HUES6 (cell line): ENCODE measurements at regions not wholly inside any gene's neighbourhood (a gene's known extent, or its start where the extent isn't known, plus 50 kb on each side); places are given as distances from the start of the nearest gene placed in this dataset.
"Not testable (repeated sequence)": the region's sequence is repeated elsewhere in the genome, so short reads cannot be mapped to it uniquely, and the experiment has no call there.

Experiments used
- H3K27ac ChIP-seq: 2 replicates; pipeline ENCODE4 v1.7.0; 2013; ENCODE audit warnings: low read depth, mild to moderate bottlenecking, low read length, inconsistent platforms
- H3K27me3 ChIP-seq: 2 replicates; pipeline ENCODE4 v1.6.1; 2013; ENCODE audit warnings: low read length; ENCODE audit not compliant: control insufficient read depth, insufficient read depth
- H3K36me3 ChIP-seq: 2 replicates; pipeline ENCODE4 v1.6.1; 2013; ENCODE audit warnings: low read length; ENCODE audit not compliant: control insufficient read depth, insufficient read depth
- H3K4me1 ChIP-seq: 2 replicates; pipeline ENCODE4 v1.6.1; 2013; ENCODE audit warnings: low read length; ENCODE audit not compliant: control insufficient read depth, insufficient read depth
- H3K4me3 ChIP-seq: 2 replicates; pipeline ENCODE4 v1.5.1; 2013; ENCODE audit warnings: low read depth, low read length
- H3K9ac ChIP-seq: one replicate; pipeline ENCODE4 v1.6.1; 2013; ENCODE audit warnings: mild to moderate bottlenecking, low read length
- H3K9me3 ChIP-seq: 2 replicates; pipeline ENCODE4 v1.6.1; 2013; ENCODE audit warnings: low read depth, low read length; ENCODE audit not compliant: control insufficient read depth, insufficient read depth

DNA sequence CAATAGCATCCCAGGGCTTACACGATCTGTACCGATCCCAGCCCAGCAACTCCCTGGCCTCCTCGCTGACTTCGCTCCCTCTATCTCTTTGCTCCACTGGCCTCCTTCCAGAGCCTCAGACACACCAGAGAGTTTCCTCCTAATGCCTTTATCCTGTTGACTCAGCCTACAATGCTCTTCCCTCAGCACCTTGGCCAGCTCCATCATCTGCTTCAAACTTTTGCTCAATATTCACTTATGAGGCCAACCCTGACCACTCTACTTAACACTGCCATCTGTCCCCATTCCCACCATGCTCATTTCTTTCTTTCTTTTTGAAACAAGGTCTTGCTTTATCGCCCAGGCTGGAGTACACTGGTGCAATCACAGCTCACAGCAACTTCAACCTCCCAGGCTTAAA, 180.9 kb downstream of the CEP170 start:
- not testable (repeated sequence) for H3K4me1 ChIP-seq, H3K9me3 ChIP-seq, H3K4me3 ChIP-seq, H3K27ac ChIP-seq, H3K36me3 ChIP-seq, H3K9ac ChIP-seq, H3K27me3 ChIP-seq

DNA sequence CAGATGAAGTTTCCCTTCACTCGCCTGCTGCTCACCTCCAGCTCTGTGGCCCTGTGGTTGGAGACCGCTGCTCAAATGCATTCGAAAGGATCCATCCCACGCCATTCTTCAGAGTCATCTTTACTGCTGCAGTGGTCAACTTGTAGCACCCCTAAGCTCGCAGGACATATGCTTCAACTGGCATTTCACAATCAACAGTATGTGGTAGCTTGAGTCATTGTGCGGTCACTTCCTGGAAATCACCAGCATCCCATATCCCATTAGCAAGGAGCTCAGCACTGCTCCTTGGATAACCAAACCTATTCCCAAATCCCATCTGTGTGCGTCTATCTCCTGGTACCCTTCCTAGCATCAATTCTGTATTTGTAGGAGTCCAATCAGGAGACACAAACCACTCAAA, 188.0 kb downstream of the CEP170 start:
- H3K36me3 ChIP-seq, H3K9me3 ChIP-seq, H3K27me3 ChIP-seq, H3K9ac ChIP-seq, H3K4me3 ChIP-seq, H3K27ac ChIP-seq, H3K4me1 ChIP-seq: not testable (repeated sequence)

DNA sequence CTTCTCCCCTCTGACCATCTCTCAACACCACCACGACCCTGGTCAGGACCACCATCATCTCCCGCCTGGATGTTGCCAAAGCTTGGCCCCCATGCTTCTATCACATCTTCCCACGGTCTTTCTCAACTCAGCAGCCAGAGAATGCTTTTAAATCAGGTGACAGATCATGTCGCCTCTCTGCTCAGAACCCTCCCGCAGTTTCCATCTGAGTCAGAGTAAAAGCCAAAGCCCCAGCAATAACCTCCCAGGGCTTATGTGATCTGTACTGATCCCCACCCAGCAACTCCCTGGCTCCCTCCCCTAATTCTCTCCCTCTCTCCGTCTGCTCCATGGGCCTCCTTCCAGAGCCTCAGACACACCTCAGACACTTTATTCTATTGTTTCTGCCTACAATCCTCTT, 193.1 kb downstream of the CEP170 start:
- H3K4me3 ChIP-seq, H3K9ac ChIP-seq, H3K9me3 ChIP-seq, H3K27me3 ChIP-seq, H3K4me1 ChIP-seq, H3K27ac ChIP-seq, H3K36me3 ChIP-seq: not testable (repeated sequence)

DNA sequence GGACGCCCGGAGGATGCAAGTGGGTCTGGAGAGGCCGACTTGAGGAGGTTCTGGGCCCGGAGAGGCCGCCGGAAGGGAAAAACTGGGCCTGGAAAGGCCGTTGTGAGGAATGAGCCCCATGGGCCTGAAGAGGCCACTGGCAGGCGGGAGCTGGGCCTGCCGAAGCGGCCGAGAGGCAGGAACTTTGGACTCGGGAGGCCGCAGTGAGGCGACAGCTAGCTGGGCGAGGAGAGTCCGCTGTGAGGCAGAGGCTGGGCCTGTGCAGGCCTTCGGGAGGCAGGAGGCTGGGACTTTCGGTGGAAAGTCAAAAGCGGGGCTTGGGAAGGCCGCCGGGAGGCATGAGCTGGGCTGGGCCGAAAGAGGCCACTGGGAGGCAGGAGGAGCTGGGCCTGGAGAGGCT, 199.6 kb downstream of the CEP170 start:
- not testable (repeated sequence) for H3K27me3 ChIP-seq, H3K4me3 ChIP-seq, H3K4me1 ChIP-seq, H3K36me3 ChIP-seq, H3K9ac ChIP-seq, H3K27ac ChIP-seq, H3K9me3 ChIP-seq

DNA sequence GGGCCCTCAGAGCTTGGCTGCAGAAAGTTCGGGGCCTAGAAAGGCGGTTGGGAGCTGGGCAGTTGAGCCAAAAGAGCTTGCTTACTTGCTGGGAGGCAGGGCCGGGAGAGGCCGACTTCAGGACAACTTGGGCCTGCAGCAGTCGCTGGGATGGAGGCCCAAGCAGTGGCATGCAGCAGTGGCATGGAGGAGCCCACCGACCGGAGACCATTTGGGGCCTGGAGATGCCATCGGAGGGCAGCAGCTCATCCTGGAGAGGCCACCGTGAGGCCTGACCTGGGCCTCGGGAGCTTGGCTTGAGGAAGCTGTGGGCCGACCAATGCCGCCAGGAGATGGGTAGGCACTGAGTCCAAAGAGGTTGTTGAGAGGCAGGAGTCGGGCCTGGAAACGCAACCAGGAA, 200.0 kb downstream of the CEP170 start:
- H3K4me1 ChIP-seq, H3K27ac ChIP-seq: not testable (repeated sequence)

DNA sequence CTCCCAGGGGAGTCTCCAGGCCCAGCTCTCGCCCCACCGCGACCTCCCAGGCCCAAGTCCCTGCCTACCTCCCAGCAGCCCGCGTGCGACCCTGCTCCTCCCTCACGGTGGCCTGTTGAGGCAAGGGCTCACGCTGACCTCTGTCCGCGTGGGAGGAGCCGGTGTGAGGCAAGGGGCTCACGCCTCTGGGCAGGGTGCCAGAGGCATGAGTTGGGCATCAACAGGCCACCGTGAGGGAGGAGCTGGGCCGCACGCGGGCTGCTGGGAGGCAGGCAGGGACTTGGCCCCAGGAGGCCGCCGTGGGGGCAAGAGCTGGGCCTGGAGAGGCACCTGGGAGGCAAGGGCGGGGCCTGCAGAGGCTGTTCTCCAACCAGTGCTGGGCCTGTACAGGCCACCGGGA, 200.4 kb downstream of the CEP170 start:
- H3K27ac ChIP-seq, H3K9ac ChIP-seq, H3K9me3 ChIP-seq, H3K36me3 ChIP-seq, H3K27me3 ChIP-seq, H3K4me3 ChIP-seq, H3K4me1 ChIP-seq: not testable (repeated sequence)

More for the DNA sequence above, 200.0 kb downstream of the CEP170 start:
- not testable (repeated sequence) for H3K4me3 ChIP-seq, H3K36me3 ChIP-seq, H3K9ac ChIP-seq, H3K9me3 ChIP-seq, H3K27me3 ChIP-seq

DNA sequence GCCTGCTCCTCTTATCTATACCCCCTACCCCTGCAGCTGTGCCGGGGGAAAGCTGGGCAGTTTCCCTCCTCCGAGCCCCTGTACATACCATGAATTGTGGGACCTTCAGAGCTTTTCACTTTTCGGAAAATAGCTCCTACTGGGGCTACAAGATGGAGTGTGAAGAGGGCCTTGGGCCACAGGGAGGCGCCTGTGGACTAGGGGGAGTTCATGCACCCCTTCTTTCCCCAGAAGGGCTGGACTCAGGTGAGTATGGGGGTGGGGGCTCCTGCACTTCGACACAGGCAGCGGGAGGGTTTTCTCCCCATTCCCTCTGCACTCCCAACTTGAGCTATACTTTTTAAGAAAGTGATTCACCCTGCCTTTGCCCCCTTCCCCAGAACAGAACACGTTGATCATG, 202.0 kb downstream of the CEP170 start:
- H3K9ac ChIP-seq, H3K36me3 ChIP-seq, H3K4me1 ChIP-seq, H3K27ac ChIP-seq, H3K4me3 ChIP-seq, H3K27me3 ChIP-seq, H3K9me3 ChIP-seq: not testable (repeated sequence)

DNA sequence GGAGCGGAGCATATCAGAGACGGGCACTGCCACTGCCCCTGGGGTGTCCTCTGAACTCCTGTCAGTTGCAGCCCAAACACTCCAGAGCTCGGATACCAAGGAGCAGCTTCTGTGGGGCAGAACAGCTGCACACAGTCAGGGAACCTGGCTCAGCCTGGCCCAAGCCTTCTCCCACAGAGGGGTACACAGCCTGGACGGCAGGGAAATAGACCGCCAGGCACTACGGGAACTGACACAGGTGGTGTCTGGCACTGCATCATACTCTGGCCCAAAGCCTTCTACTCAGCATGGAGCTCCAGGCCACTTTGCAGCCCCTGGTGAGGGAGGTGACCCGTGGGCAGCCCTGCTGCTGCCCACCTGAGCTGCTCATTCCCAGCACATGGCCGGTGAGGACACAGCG, 204.5 kb downstream of the CEP170 start:
- not testable (repeated sequence) for H3K4me3 ChIP-seq, H3K36me3 ChIP-seq, H3K9me3 ChIP-seq, H3K27me3 ChIP-seq, H3K27ac ChIP-seq, H3K9ac ChIP-seq, H3K4me1 ChIP-seq

DNA sequence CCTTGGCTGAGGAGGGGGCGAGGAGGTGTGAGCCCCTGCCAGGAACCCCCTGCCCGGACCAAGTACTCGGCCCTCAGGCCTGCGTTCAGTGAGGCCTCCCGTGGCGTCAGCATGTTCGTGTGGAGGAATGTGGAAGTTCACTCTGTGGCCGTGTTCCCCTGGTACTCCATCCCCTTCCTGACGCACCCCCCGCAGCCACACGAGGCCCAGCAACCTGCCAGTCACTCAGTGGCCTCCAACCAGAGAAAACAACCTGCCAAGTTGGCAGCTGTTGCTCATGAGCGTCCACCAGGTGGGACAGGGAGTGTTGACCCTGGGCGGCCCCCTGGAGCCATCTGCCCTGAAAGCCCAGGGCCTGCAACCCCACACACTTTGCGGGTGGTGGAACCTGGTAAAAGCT, 205.4 kb downstream of the CEP170 start:
- H3K9me3 ChIP-seq, H3K27ac ChIP-seq, H3K4me3 ChIP-seq, H3K9ac ChIP-seq, H3K4me1 ChIP-seq, H3K27me3 ChIP-seq, H3K36me3 ChIP-seq: not testable (repeated sequence)

DNA sequence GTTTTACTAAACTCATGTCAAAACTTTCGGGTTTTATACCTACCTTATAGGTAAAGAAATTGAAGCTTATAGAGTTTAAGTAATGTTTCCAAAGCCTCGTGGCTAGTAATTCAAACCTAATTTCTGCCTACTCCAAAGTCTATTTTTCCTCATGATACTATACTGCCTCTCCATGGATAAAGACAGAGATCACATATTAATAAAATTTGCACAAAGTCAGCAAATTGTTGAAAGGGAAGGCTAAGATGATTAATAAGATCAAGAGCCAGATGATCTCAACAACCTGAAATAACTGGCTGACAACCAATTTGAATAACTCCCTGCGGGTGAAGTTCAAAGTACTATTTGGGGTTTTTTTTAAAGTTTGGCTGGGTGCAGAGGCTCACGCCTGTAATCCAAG, 233.7 kb downstream of the CEP170 start:
- not testable (repeated sequence) for H3K4me3 ChIP-seq, H3K4me1 ChIP-seq, H3K27me3 ChIP-seq, H3K36me3 ChIP-seq, H3K9ac ChIP-seq, H3K27ac ChIP-seq, H3K9me3 ChIP-seq

DNA sequence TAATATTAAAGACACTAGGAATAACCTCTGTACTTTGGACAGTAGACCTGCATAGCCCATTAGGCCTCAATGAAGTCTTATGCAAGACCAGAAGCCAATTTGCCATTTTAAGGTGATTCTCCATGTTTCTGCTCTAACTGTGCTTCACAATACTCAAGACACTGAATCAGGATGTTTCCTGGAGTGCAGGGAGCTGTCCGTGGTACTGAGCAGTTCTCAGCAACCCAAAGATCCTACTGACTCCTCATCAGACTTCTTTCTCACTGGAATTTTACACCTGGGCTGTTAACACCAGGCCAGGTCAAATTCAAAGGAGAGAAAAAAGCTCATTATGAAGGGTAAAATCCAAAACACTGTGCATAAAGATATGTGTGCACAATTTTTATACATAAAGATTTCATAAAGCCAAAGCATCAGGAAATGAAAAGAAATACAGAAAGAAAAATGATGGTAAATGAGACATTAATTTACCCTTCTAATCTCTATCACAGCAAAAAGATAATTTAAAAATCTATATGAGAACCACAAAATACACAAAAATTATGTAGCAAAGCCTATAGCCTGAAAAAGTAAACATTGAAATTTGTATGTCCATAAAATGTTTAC, 235.9 kb downstream of the CEP170 start:
- H3K27me3 ChIP-seq, H3K4me3 ChIP-seq, H3K36me3 ChIP-seq, H3K9me3 ChIP-seq, H3K27ac ChIP-seq, H3K4me1 ChIP-seq, H3K9ac ChIP-seq: not testable (repeated sequence)

DNA sequence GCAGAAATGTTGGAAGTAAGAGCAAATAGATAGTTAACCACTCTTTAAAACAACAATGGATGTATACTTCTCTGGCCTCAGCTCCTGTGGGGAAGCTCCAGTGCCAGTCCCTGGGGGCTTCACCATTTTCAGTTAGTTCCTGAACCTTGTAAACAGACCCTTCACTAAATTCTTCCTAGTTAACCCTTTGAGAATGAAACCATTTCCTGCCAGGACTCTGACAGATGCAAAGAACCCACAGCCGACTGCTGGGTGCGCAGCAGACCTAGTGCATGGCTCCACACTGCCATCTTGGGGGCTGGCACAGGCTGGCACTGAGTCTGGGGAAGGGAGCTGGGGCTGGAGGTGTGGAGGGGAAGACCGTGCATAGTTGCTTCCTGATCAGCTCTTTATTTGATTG, 244.4 kb downstream of the CEP170 start:
- H3K9me3 ChIP-seq, H3K27ac ChIP-seq, H3K27me3 ChIP-seq, H3K36me3 ChIP-seq, H3K4me1 ChIP-seq, H3K4me3 ChIP-seq, H3K9ac ChIP-seq: not testable (repeated sequence)
